ENCODE measurements at regions not wholly inside any gene's neighbourhood (a gene's known extent, or its start where the extent isn't known, plus 50 kb on each side); places are given as distances from the start of the nearest gene placed in this dataset.

- TF ChIP-seq CTCF (IDR thresholded peaks at IDR 0.05; ENCODE audit: insufficient read depth, low read length, poor library complexity, severe bottlenecking): no peak
- no peak for TF ChIP-seq EZH2phosphoT487 (conservative IDR thresholded peaks at IDR 0.05; ENCODE audit: low read length)
Measured at GRCh38 chr13:65592731-65593130, 1637.4 kb downstream of the PCDH9 start.

All from SU-DHL-6 (cell line).